Mammary epithelial cell (primary cell): ENCODE measurements at regions not wholly inside any gene's neighbourhood (a gene's known extent, or its start where the extent isn't known, plus 50 kb on each side); places are given as distances from the start of the nearest gene placed in this dataset.

Experiments used
- EZH2 ChIP-seq: IDR thresholded peaks from 2 replicates; pipeline ENCODE4 v1.6.1; 2012; ENCODE audit warnings: low read length, inconsistent platforms, borderline replicate concordance
- TF ChIP-seq, protein P1 (sequence below), 2 donors: IDR thresholded peaks in 1 of 2; conservative IDR thresholded peaks in 1 of 2; 2 replicates each; pipeline ENCODE4 v1.5.1; 2011 to 2012; ENCODE audit warnings: inconsistent platforms in 2 of 2, low read length in 2 of 2, mild to moderate bottlenecking in 2 of 2, control low read depth in 1 of 2, low read depth in 1 of 2; ENCODE audit not compliant: insufficient read depth in 1 of 2; ENCODE audit errors: extremely low read depth in 1 of 2

DNA sequence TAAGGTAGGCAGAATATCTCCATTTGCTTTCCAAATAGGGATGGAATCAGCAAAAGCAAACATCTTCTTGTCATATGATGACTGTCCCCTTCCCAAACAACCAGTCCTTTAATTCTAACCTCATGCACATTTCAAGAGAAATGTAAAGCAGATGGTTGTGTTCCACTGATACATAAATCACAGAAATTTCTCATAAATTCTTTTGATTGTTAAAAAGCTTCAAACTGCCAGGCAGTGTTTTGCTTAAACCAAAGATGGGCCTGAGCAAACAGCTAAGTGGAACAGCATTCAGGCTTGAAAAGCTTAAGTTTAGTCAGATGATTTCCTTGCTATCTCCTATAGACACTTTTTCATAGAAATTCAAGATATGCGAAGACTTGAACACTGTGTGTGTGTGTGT lies 74.3 kb upstream of the SOX2 start:
- TF ChIP-seq, protein P1, sequence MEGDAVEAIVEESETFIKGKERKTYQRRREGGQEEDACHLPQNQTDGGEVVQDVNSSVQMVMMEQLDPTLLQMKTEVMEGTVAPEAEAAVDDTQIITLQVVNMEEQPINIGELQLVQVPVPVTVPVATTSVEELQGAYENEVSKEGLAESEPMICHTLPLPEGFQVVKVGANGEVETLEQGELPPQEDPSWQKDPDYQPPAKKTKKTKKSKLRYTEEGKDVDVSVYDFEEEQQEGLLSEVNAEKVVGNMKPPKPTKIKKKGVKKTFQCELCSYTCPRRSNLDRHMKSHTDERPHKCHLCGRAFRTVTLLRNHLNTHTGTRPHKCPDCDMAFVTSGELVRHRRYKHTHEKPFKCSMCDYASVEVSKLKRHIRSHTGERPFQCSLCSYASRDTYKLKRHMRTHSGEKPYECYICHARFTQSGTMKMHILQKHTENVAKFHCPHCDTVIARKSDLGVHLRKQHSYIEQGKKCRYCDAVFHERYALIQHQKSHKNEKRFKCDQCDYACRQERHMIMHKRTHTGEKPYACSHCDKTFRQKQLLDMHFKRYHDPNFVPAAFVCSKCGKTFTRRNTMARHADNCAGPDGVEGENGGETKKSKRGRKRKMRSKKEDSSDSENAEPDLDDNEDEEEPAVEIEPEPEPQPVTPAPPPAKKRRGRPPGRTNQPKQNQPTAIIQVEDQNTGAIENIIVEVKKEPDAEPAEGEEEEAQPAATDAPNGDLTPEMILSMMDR (conservative IDR thresholded peaks at IDR 0.05 in 1 of 2, IDR thresholded peaks at IDR 0.05 in 1 of 2; ENCODE audit: extremely low read depth in 1 of 2, insufficient read depth in 1 of 2, low read depth in 1 of 2, low read length in 2 of 2): no peak
- no peak for TF ChIP-seq EZH2
